GM12878 (cell line): ENCODE measurements at regions not wholly inside any gene's neighbourhood (a gene's known extent, or its start where the extent isn't known, plus 50 kb on each side); places are given as distances from the start of the nearest gene placed in this dataset.
A peak's percentile ranks its signal among the peaks of the same experiment; 100 is the strongest.

ENCODE experiments used
- DPF2 ChIP-seq: fragments of 450-650 bp; IDR thresholded peaks from 2 replicates; pipeline ENCODE4 v1.6.1; 2017; ENCODE audit warnings: mild to moderate bottlenecking
- EP300 ChIP-seq, 2 experiments: fragments of 150-350 bp in 1 of 2; IDR thresholded peaks; 2 replicates each; pipeline ENCODE4 v1.6.1; 2011 to 2012; ENCODE audit warnings: low read depth in 2 of 2, low read length in 2 of 2, borderline replicate concordance in 1 of 2, improper control_type of control experiment in 1 of 2, inconsistent platforms in 1 of 2; ENCODE audit not compliant: control insufficient read depth in 1 of 2
- FOXM1 ChIP-seq: IDR thresholded peaks from 2 replicates; pipeline ENCODE4 v1.6.1; 2012; ENCODE audit warnings: low read depth, mild to moderate bottlenecking, inconsistent platforms, low read length, moderate library complexity
- IRF4 ChIP-seq: IDR thresholded peaks from 2 replicates; pipeline ENCODE4 v1.6.1; 2011; ENCODE audit warnings: low read depth, low read length
- JUNB ChIP-seq: IDR thresholded peaks from 2 replicates; pipeline ENCODE4 v1.6.1; 2016; ENCODE audit warnings: antibody characterized with exemption, mild to moderate bottlenecking
- MEF2A ChIP-seq: IDR thresholded peaks from 2 replicates; pipeline ENCODE4 v1.6.1; 2011; ENCODE audit warnings: low read depth, mild to moderate bottlenecking, low read length, moderate library complexity; ENCODE audit not compliant: insufficient read depth
- MTA2 ChIP-seq: fragments of 450-650 bp; IDR thresholded peaks from 2 replicates; pipeline ENCODE4 v1.6.1; 2016; ENCODE audit warnings: low read depth, mild to moderate bottlenecking, moderate library complexity
- MTA3 ChIP-seq: IDR thresholded peaks from 2 replicates; pipeline ENCODE4 v1.6.1; 2012; ENCODE audit warnings: low read length, inconsistent platforms, borderline replicate concordance
- NFIC ChIP-seq: IDR thresholded peaks from 2 replicates; pipeline ENCODE4 v1.6.1; 2012; ENCODE audit warnings: low read depth, mild to moderate bottlenecking, inconsistent platforms, low read length, moderate library complexity
- NR2F1 ChIP-seq: fragments of 450-650 bp; conservative IDR thresholded peaks from 2 replicates; pipeline ENCODE4 v1.6.1; 2017; ENCODE audit warnings: mild to moderate bottlenecking
- SMARCA5 ChIP-seq: fragments of 450-650 bp; IDR thresholded peaks from 2 replicates; pipeline ENCODE4 v1.6.1; 2017; ENCODE audit warnings: mild to moderate bottlenecking
- SP1 ChIP-seq: IDR thresholded peaks from one replicate; pipeline ENCODE4 v1.6.1; 2011; ENCODE audit warnings: low read depth, low read length
- ZNF207 ChIP-seq: fragments of 450-650 bp; IDR thresholded peaks from 2 replicates; pipeline ENCODE4 v1.6.1; 2014; ENCODE audit warnings: antibody characterized with exemption, mild to moderate bottlenecking, borderline replicate concordance
- TF ChIP-seq, protein P1 (sequence below): fragments of 450-650 bp; IDR thresholded peaks from 2 replicates; pipeline ENCODE4 v1.6.1; 2016; ENCODE audit warnings: mild to moderate bottlenecking, moderate library complexity, borderline replicate concordance
- TF ChIP-seq, protein P2 (sequence below): fragments of 450-650 bp; IDR thresholded peaks from 2 replicates; pipeline ENCODE4 v1.6.1; 2017; ENCODE audit warnings: mild to moderate bottlenecking, moderate library complexity
- TF ChIP-seq, protein P3 (sequence below): IDR thresholded peaks from 2 replicates; pipeline ENCODE4 v1.6.1; 2012; ENCODE audit warnings: low read length, inconsistent platforms
- TF ChIP-seq, protein P4 (sequence below): fragments of 450-650 bp; formaldehyde crosslinking; IDR thresholded peaks from 2 replicates; pipeline ENCODE4 v1.5.0; 2022; ENCODE audit warnings: mild to moderate bottlenecking, missing genetic modification characterization

DNA sequence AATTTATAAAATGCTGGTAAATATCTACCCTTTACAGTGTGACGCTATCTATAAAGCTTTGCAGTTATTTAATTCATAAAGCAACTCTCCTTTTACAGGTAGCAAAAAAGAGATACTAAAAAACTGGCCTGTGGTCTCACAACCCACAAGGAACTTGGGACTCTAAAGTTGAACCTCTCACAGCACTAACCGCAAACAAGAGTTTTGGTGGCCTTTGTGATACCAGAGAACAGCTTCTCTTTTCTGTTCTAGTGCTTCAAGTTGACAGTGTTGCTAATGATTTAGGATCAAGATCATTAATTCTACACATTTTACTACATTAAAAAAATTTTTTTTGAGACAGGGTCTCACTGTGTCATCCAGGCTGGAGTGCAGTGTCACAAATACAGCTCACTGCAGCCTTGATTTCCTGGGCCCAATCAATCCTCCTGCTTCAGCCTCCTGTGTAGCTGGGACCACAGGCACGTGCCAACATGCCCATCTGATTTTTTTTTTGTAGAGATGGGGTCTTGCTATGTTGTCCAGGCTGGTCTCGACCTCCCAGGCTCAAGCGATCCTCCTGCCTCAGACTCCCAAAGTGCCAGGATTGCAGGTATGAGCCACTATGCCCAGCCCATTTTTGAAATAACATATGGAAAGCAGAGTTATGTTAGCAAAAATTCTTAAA lies 56.0 kb upstream of the ST8SIA6 start (continued):
- TF ChIP-seq JUNB (peak; percentile 55), ZNF207 (0 out of 2 replicates have a peak, but pooled peaks have one; percentile 21), MEF2A (no peak), EP300 (IDR thresholded peaks at IDR 0.05; ENCODE audit: borderline replicate concordance in 1 of 2, control insufficient read depth in 1 of 2, low read depth in 2 of 2, low read length in 2 of 2) (peak; percentile 61 to 77; a peak in 3 of 4 replicates), MTA2 (peak; percentile 91), NR2F1 (peak; percentile 84), DPF2 (peak; percentile 82), FOXM1 (peak; percentile 50; the same call in 1 of the 2 replicates), MTA3 (peak; percentile 22; the same call in 1 of the 2 replicates), SMARCA5 (peak; percentile 23; the same call in 1 of the 2 replicates), IRF4 (peak; percentile 60; the same call in 1 of the 2 replicates), SP1 (peak; percentile 12), NFIC (peak; percentile 48)
- TF ChIP-seq, protein P1, sequence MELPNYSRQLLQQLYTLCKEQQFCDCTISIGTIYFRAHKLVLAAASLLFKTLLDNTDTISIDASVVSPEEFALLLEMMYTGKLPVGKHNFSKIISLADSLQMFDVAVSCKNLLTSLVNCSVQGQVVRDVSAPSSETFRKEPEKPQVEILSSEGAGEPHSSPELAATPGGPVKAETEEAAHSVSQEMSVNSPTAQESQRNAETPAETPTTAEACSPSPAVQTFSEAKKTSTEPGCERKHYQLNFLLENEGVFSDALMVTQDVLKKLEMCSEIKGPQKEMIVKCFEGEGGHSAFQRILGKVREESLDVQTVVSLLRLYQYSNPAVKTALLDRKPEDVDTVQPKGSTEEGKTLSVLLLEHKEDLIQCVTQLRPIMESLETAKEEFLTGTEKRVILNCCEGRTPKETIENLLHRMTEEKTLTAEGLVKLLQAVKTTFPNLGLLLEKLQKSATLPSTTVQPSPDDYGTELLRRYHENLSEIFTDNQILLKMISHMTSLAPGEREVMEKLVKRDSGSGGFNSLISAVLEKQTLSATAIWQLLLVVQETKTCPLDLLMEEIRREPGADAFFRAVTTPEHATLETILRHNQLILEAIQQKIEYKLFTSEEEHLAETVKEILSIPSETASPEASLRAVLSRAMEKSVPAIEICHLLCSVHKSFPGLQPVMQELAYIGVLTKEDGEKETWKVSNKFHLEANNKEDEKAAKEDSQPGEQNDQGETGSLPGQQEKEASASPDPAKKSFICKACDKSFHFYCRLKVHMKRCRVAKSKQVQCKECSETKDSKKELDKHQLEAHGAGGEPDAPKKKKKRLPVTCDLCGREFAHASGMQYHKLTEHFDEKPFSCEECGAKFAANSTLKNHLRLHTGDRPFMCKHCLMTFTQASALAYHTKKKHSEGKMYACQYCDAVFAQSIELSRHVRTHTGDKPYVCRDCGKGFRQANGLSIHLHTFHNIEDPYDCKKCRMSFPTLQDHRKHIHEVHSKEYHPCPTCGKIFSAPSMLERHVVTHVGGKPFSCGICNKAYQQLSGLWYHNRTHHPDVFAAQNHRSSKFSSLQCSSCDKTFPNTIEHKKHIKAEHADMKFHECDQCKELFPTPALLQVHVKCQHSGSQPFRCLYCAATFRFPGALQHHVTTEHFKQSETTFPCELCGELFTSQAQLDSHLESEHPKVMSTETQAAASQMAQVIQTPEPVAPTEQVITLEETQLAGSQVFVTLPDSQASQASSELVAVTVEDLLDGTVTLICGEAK = peak; percentile 73; the same call in 1 of the 2 replicates
- TF ChIP-seq, protein P2, sequence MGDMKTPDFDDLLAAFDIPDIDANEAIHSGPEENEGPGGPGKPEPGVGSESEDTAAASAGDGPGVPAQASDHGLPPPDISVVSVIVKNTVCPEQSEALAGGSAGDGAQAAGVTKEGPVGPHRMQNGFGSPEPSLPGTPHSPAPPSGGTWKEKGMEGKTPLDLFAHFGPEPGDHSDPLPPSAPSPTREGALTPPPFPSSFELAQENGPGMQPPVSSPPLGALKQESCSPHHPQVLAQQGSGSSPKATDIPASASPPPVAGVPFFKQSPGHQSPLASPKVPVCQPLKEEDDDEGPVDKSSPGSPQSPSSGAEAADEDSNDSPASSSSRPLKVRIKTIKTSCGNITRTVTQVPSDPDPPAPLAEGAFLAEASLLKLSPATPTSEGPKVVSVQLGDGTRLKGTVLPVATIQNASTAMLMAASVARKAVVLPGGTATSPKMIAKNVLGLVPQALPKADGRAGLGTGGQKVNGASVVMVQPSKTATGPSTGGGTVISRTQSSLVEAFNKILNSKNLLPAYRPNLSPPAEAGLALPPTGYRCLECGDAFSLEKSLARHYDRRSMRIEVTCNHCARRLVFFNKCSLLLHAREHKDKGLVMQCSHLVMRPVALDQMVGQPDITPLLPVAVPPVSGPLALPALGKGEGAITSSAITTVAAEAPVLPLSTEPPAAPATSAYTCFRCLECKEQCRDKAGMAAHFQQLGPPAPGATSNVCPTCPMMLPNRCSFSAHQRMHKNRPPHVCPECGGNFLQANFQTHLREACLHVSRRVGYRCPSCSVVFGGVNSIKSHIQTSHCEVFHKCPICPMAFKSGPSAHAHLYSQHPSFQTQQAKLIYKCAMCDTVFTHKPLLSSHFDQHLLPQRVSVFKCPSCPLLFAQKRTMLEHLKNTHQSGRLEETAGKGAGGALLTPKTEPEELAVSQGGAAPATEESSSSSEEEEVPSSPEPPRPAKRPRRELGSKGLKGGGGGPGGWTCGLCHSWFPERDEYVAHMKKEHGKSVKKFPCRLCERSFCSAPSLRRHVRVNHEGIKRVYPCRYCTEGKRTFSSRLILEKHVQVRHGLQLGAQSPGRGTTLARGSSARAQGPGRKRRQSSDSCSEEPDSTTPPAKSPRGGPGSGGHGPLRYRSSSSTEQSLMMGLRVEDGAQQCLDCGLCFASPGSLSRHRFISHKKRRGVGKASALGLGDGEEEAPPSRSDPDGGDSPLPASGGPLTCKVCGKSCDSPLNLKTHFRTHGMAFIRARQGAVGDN = peak; percentile 17; the same call in 1 of the 2 replicates
- TF ChIP-seq, protein P3, sequence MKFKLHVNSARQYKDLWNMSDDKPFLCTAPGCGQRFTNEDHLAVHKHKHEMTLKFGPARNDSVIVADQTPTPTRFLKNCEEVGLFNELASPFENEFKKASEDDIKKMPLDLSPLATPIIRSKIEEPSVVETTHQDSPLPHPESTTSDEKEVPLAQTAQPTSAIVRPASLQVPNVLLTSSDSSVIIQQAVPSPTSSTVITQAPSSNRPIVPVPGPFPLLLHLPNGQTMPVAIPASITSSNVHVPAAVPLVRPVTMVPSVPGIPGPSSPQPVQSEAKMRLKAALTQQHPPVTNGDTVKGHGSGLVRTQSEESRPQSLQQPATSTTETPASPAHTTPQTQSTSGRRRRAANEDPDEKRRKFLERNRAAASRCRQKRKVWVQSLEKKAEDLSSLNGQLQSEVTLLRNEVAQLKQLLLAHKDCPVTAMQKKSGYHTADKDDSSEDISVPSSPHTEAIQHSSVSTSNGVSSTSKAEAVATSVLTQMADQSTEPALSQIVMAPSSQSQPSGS = peak; percentile 74
- TF ChIP-seq, protein P4, sequence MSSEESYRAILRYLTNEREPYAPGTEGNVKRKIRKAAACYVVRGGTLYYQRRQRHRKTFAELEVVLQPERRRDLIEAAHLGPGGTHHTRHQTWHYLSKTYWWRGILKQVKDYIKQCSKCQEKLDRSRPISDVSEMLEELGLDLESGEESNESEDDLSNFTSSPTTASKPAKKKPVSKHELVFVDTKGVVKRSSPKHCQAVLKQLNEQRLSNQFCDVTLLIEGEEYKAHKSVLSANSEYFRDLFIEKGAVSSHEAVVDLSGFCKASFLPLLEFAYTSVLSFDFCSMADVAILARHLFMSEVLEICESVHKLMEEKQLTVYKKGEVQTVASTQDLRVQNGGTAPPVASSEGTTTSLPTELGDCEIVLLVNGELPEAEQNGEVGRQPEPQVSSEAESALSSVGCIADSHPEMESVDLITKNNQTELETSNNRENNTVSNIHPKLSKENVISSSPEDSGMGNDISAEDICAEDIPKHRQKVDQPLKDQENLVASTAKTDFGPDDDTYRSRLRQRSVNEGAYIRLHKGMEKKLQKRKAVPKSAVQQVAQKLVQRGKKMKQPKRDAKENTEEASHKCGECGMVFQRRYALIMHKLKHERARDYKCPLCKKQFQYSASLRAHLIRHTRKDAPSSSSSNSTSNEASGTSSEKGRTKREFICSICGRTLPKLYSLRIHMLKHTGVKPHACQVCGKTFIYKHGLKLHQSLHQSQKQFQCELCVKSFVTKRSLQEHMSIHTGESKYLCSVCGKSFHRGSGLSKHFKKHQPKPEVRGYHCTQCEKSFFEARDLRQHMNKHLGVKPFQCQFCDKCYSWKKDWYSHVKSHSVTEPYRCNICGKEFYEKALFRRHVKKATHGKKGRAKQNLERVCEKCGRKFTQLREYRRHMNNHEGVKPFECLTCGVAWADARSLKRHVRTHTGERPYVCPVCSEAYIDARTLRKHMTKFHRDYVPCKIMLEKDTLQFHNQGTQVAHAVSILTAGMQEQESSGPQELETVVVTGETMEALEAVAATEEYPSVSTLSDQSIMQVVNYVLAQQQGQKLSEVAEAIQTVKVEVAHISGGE (CRISPR knock-in tag) = no peak
